H1 (cell line): ENCODE measurements at regions not wholly inside any gene's neighbourhood (a gene's known extent, or its start where the extent isn't known, plus 50 kb on each side); places are given as distances from the start of the nearest gene placed in this dataset.

Experiments used
- BRCA1 ChIP-seq: IDR thresholded peaks from 2 replicates; pipeline ENCODE4 v1.6.1; 2012; ENCODE audit warnings: low read depth, low read length, improper control_type of control experiment
- KDM5A ChIP-seq: fragments of 200-600 bp; IDR thresholded peaks from 2 replicates; pipeline ENCODE4 v1.7.1; 2012; ENCODE audit warnings: mild to moderate bottlenecking, low read length, inconsistent platforms, mixed read lengths

GRCh38 chr16:64392456-64392855 lies 729.4 kb downstream of the CDH11 start (continued):
- TF ChIP-seq BRCA1 (no peak), KDM5A (no peak)
